ENCODE measurements at regions not wholly inside any gene's neighbourhood (a gene's known extent, or its start where the extent isn't known, plus 50 kb on each side); places are given as distances from the start of the nearest gene placed in this dataset.
"Not testable (repeated sequence)": the region's sequence is repeated elsewhere in the genome, so short reads cannot be mapped to it uniquely, and the experiment has no call there.

DNA sequence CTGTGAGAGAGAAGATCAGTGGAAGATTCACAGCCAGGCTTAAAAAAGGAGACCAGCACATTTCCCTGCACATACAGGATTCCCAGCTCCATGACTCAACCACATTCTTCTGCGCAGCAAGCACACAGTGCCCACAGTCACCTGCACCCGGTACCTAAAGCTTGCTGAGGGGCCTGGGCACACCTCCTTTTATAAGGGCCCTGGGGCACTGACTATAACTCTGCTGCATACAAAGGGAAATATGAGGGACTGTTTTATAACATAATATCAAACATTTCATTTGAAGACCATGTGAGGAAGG, 322.9 kb downstream of the DAD1 start:
- Histone ChIP-seq H3K9me3 (ENCODE audit: control insufficient read depth, insufficient read depth, low read depth, low read length) (no peaks in the 10 kb centered on the region), H3K4me1 (ENCODE audit: control insufficient read depth, insufficient read depth, low read length) (peaks cover 20% of the 10 kb centered on the region), H3K9ac (ENCODE audit: low read length) (no peak overlapping the region), H3K27ac (ENCODE audit: low read depth, low read length) (no peak overlapping the region), H3K27me3 (ENCODE audit: control insufficient read depth, insufficient read depth, low read length) (no peaks in the 10 kb centered on the region), H3K36me3 (ENCODE audit: control insufficient read depth, insufficient read depth, low read length) (no peaks in the 10 kb centered on the region), H3K4me3 (ENCODE audit: low read depth, low read length) (no peak overlapping the region)

DNA sequence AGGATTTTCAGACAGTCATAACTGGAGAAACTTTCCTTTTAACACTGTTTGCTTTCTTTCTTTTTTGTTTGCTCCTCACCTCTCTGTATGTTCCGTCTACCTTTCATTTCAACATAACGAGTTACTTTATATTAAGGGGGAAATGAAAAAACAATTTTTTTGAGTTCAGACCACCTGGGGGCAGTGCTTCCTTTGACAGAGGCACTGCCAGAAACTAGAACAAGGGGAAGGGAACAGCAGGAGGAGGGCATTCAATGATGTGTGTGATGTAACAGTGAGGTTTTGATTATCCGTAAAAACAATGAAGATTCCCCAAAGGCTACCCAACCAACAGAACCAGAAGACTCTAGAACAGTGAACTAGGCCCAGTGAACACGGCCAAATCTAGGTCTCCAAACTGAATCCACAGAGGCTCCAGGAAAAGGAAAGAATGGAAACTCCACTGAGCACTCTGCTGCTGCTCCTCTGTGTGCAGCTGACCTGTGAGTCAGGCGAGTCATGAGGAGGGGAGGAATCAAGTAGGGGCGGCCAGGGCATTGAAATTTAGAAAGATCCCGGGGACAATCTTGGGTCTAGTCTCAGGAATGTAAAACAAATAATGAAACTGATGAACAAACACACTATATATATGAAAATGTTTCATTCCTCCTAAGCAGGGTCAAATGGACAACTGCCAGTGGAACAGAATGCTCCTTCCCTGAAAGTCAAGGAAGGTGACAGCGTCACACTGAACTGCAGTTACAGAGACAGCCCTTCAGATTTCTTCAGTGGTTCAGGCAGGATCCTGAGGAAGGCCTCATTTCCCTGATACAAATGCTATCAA, 323.5 kb downstream of the DAD1 start:
- Histone ChIP-seq H3K9ac (ENCODE audit: low read length) (no peak overlapping the region), H3K27me3 (ENCODE audit: control insufficient read depth, insufficient read depth, low read length) (no peaks in the 10 kb centered on the region), H3K4me1 (ENCODE audit: control insufficient read depth, insufficient read depth, low read length) (peaks cover 20% of the 10 kb centered on the region), H3K36me3 (ENCODE audit: control insufficient read depth, insufficient read depth, low read length) (no peaks in the 10 kb centered on the region), H3K4me3 (ENCODE audit: low read depth, low read length) (no peak overlapping the region), H3K27ac (ENCODE audit: low read depth, low read length) (no peak overlapping the region; the same call in 1 of the 2 replicates), H3K9me3 (ENCODE audit: control insufficient read depth, insufficient read depth, low read depth, low read length) (no peaks in the 10 kb centered on the region)

DNA sequence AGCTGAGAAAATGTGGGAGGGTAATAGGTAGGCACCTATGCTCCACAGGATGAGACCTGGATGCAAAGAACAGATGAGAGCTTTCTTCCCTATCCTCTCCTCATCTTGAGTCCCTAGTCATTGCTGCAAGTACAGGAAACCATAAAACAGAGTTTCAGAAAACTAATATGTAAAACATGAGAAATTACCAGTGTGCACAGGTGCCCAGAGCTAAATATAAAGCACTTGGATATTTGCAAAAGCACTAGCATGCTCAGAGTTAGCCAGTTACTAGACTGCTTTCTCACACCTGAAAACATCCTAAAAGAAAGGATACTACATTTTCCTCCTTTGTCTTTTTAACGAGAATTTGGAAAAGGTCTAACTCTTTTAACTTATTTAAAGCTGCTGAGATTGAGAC, 324.3 kb downstream of the DAD1 start:
- Histone ChIP-seq H3K27me3 (ENCODE audit: control insufficient read depth, insufficient read depth, low read length) (no peaks in the 10 kb centered on the region), H3K27ac (ENCODE audit: low read depth, low read length) (no peak overlapping the region), H3K9ac (ENCODE audit: low read length) (no peak overlapping the region), H3K4me1 (ENCODE audit: control insufficient read depth, insufficient read depth, low read length) (peaks cover 20% of the 10 kb centered on the region), H3K9me3 (ENCODE audit: control insufficient read depth, insufficient read depth, low read depth, low read length) (no peaks in the 10 kb centered on the region), H3K4me3 (ENCODE audit: low read depth, low read length) (no peak overlapping the region), H3K36me3 (ENCODE audit: control insufficient read depth, insufficient read depth, low read length) (no peaks in the 10 kb centered on the region)

GRCh38 chr14:22263961-22264360, 325.1 kb downstream of the DAD1 start:
- H3K4me3 ChIP-seq (ENCODE audit: low read depth, low read length): no peak overlapping the region
- H3K9me3 ChIP-seq (ENCODE audit: control insufficient read depth, insufficient read depth, low read depth, low read length): no peaks in the 10 kb centered on the region
- no peaks in the 10 kb centered on the region for H3K36me3 ChIP-seq (ENCODE audit: control insufficient read depth, insufficient read depth, low read length)
- no peak overlapping the region for H3K9ac ChIP-seq (ENCODE audit: low read length)
- no peaks in the 10 kb centered on the region for H3K27me3 ChIP-seq (ENCODE audit: control insufficient read depth, insufficient read depth, low read length)
- peaks cover 20% of the 10 kb centered on the region for H3K4me1 ChIP-seq (ENCODE audit: control insufficient read depth, insufficient read depth, low read length)
- no peak overlapping the region for H3K27ac ChIP-seq (ENCODE audit: low read depth, low read length)

DNA sequence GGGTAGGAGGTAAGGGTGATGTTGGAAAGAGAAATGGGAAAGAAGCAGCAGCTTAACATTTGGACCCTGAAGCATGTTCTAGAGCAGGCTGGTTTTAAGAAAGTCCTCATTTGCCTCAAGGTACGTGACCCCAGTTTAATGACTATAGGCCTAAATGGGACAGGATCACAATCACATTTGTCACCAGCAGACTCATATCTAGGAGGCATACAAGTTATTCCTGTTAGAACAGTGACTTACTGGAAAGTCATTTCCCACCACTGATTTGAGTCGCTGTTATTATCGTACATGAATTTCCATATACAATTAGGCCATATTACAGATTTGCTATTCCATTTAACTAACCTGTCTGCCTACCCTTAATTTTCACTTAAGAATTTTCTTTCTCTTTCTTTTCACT, 326.1 kb downstream of the DAD1 start:
- Histone ChIP-seq H3K9ac (ENCODE audit: low read length) (no peak overlapping the region), H3K27me3 (ENCODE audit: control insufficient read depth, insufficient read depth, low read length) (no peaks in the 10 kb centered on the region), H3K4me1 (ENCODE audit: control insufficient read depth, insufficient read depth, low read length) (peaks cover 20% of the 10 kb centered on the region), H3K9me3 (ENCODE audit: control insufficient read depth, insufficient read depth, low read depth, low read length) (no peaks in the 10 kb centered on the region), H3K27ac (ENCODE audit: low read depth, low read length) (no peak overlapping the region), H3K4me3 (ENCODE audit: low read depth, low read length) (no peak overlapping the region), H3K36me3 (ENCODE audit: control insufficient read depth, insufficient read depth, low read length) (no peaks in the 10 kb centered on the region)

- no peaks in the 10 kb centered on the region for H3K36me3 ChIP-seq (ENCODE audit: control insufficient read depth, insufficient read depth, low read length)
- no peaks in the 10 kb centered on the region for H3K9me3 ChIP-seq (ENCODE audit: control insufficient read depth, insufficient read depth, low read depth, low read length)
- no peaks in the 10 kb centered on the region for H3K27me3 ChIP-seq (ENCODE audit: control insufficient read depth, insufficient read depth, low read length)
- H3K4me1 ChIP-seq (ENCODE audit: control insufficient read depth, insufficient read depth, low read length): no peaks in the 10 kb centered on the region
- no peak overlapping the region for H3K27ac ChIP-seq (ENCODE audit: low read depth, low read length)
- no peak overlapping the region for H3K4me3 ChIP-seq (ENCODE audit: low read depth, low read length)
- H3K9ac ChIP-seq (ENCODE audit: low read length): no peak overlapping the region
Measured at GRCh38 chr14:22255017-22255950, 333.7 kb downstream of the DAD1 start.

GRCh38 chr14:22252686-22253085, 336.3 kb downstream of the DAD1 start:
- H3K9me3 ChIP-seq (ENCODE audit: control insufficient read depth, insufficient read depth, low read depth, low read length): no peaks in the 10 kb centered on the region
- H3K4me3 ChIP-seq (ENCODE audit: low read depth, low read length): no peak overlapping the region
- no peaks in the 10 kb centered on the region for H3K27me3 ChIP-seq (ENCODE audit: control insufficient read depth, insufficient read depth, low read length)
- no peak overlapping the region for H3K9ac ChIP-seq (ENCODE audit: low read length)
- no peak overlapping the region for H3K27ac ChIP-seq (ENCODE audit: low read depth, low read length)
- no peaks in the 10 kb centered on the region; the same call in 1 of the 2 replicates for H3K4me1 ChIP-seq (ENCODE audit: control insufficient read depth, insufficient read depth, low read length)
- no peaks in the 10 kb centered on the region for H3K36me3 ChIP-seq (ENCODE audit: control insufficient read depth, insufficient read depth, low read length)

- H3K9me3 ChIP-seq (ENCODE audit: control insufficient read depth, insufficient read depth, low read depth, low read length): no peaks in the 10 kb centered on the region
- H3K4me1 ChIP-seq (ENCODE audit: control insufficient read depth, insufficient read depth, low read length): no peaks in the 10 kb centered on the region; the same call in 1 of the 2 replicates
- H3K36me3 ChIP-seq (ENCODE audit: control insufficient read depth, insufficient read depth, low read length): no peaks in the 10 kb centered on the region
- no peak overlapping the region for H3K9ac ChIP-seq (ENCODE audit: low read length)
- H3K27me3 ChIP-seq (ENCODE audit: control insufficient read depth, insufficient read depth, low read length): no peaks in the 10 kb centered on the region
- H3K27ac ChIP-seq (ENCODE audit: low read depth, low read length): no peak overlapping the region
- no peak overlapping the region for H3K4me3 ChIP-seq (ENCODE audit: low read depth, low read length)
Measured at GRCh38 chr14:22251090-22251489, 337.9 kb downstream of the DAD1 start.

GRCh38 chr14:22249770-22250169, 339.3 kb downstream of the DAD1 start:
- no peaks in the 10 kb centered on the region for H3K36me3 ChIP-seq (ENCODE audit: control insufficient read depth, insufficient read depth, low read length)
- H3K9ac ChIP-seq (ENCODE audit: low read length): no peak overlapping the region
- H3K4me3 ChIP-seq (ENCODE audit: low read depth, low read length): no peak overlapping the region
- no peaks in the 10 kb centered on the region for H3K9me3 ChIP-seq (ENCODE audit: control insufficient read depth, insufficient read depth, low read depth, low read length)
- peaks cover 5% of the 10 kb centered on the region; the same call in 1 of the 2 replicates for H3K4me1 ChIP-seq (ENCODE audit: control insufficient read depth, insufficient read depth, low read length)
- no peak overlapping the region for H3K27ac ChIP-seq (ENCODE audit: low read depth, low read length)
- no peaks in the 10 kb centered on the region for H3K27me3 ChIP-seq (ENCODE audit: control insufficient read depth, insufficient read depth, low read length)

GRCh38 chr14:22243971-22244581, 344.9 kb downstream of the DAD1 start:
- H3K27me3 ChIP-seq (ENCODE audit: control insufficient read depth, insufficient read depth, low read length): no peaks in the 10 kb centered on the region
- H3K9ac ChIP-seq (ENCODE audit: low read length): no peak overlapping the region
- H3K27ac ChIP-seq (ENCODE audit: low read depth, low read length): no peak overlapping the region
- H3K4me3 ChIP-seq (ENCODE audit: low read depth, low read length): no peak overlapping the region
- H3K9me3 ChIP-seq (ENCODE audit: control insufficient read depth, insufficient read depth, low read depth, low read length): no peaks in the 10 kb centered on the region
- no peaks in the 10 kb centered on the region for H3K36me3 ChIP-seq (ENCODE audit: control insufficient read depth, insufficient read depth, low read length)
- H3K4me1 ChIP-seq (ENCODE audit: control insufficient read depth, insufficient read depth, low read length): peaks cover 5% of the 10 kb centered on the region; the same call in 1 of the 2 replicates

GRCh38 chr14:22238320-22238719, 350.7 kb downstream of the DAD1 start:
- not testable (repeated sequence) for H3K4me3 ChIP-seq (ENCODE audit: low read depth, low read length); H3K9me3 ChIP-seq (ENCODE audit: control insufficient read depth, insufficient read depth, low read depth, low read length); H3K9ac ChIP-seq (ENCODE audit: low read length); H3K27ac ChIP-seq (ENCODE audit: low read depth, low read length); H3K27me3 ChIP-seq (ENCODE audit: control insufficient read depth, insufficient read depth, low read length); H3K36me3 ChIP-seq (ENCODE audit: control insufficient read depth, insufficient read depth, low read length); H3K4me1 ChIP-seq (ENCODE audit: control insufficient read depth, insufficient read depth, low read length)

Data from HUES6 (cell line).